HG03175 (cell line): ENCODE measurements at regions not wholly inside any gene's neighbourhood (a gene's known extent, or its start where the extent isn't known, plus 50 kb on each side); places are given as distances from the start of the nearest gene placed in this dataset.
"Not testable (repeated sequence)": the region's sequence is repeated elsewhere in the genome, so short reads cannot be mapped to it uniquely, and the experiment has no call there.

Experiments used
- ATAC-seq: cut with Tn5 transposase; IDR thresholded peaks from one replicate; pipeline ENCODE4 v1.9.1; 2021; ENCODE audit warnings: mild to moderate bottlenecking, moderate library complexity; ENCODE audit not compliant: unreplicated experiment

DNA sequence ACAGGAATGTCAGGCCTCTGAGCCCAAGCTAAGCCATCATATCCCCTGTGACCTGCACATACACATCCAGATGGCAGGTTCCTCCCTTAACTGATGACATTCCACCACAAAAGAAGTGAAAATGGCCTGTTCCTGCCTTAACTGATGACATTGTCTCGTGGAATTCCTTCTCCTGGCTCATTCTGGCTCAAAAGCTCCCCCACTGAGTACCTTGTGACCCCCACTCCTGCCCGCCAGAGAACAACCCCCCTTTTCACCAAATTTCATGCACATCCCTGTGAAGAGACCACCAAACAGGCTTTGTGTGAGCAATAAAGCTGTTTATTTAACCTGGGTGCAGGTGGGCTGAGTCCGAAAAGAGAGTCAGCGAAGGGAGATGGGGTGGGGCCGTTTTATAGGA is 447.4 kb downstream of the FGF13 start:
- ATAC-seq, result not testable (repeated sequence)

DNA sequence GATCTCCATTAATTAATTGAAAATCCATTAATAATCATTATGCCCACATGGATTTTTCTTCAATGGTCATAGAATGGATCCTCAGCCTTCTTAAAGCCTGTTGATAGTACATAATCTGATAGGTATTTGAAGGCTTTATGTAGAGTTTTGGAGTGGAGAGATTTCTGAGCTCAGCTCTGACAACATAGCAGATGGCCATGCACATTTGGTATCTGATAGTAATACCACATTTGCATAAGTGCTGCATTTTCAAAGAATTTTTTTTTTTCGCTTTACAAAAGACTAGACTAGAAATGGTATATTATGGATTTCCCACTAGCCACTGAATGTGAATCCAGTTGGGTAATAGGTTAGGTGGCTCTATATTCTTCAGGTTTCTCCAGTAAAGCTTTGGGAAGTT is 440.6 kb downstream of the FGF13 start:
- no peak for ATAC-seq

DNA sequence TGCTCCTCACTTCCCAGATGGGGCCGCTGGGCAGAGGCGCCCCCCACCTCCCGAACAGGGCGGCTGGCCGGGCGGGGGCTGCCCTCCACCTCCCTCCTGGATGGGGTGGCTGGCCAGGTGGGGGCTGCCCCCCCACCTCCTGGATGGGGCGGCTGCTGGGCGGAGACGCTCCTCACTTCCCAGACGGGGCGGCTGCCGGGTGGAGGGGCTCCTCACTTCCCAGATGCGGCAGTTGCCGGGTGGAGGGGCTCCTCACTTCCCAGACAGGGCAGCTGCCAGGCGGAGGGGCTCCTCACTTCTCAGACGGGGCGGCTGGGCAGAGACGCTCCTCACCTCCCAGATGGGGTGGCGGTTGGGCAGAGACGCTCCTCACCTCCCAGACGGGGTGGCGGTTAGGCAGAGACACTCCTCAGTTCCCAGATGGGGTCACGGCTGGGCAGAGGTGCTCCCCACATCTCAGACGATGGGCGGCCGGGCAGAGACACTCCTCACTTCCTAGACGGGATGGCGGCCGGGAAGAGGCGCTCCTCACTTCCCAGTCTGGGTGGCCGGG is 428.8 kb downstream of the FGF13 start:
- not testable (repeated sequence) for ATAC-seq

DNA sequence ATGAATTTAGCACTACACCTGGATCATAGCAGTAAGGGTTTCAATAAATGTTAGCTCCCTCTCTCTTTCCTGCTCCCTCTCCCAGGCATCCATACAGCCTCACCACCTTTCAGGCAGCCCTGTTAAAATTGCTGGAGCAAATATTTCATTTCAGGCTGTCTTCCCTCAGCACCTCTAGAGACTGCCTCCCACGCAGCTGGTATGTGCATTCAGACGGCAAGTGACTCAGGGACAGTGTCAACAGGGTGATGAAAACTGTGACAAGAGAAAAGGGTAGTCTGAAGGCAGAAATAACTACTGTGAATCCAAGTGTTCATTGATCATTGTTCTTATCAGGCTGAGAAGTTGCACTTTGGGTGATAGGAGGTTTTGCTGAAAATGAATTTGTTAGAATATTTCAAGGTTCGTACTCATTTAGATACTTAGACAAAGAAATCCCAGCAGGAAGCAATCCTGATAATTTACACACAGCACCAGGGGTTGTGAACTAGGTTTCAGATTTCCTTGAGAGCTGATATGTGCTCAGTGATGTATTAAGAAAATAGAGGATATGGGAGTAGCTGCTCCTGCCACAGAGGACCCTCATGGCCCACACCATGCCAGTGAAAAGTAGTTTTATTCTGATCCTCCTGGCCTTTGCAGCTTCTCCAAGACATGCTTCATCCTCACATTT is 424.2 kb downstream of the FGF13 start:
- no peak for ATAC-seq

DNA sequence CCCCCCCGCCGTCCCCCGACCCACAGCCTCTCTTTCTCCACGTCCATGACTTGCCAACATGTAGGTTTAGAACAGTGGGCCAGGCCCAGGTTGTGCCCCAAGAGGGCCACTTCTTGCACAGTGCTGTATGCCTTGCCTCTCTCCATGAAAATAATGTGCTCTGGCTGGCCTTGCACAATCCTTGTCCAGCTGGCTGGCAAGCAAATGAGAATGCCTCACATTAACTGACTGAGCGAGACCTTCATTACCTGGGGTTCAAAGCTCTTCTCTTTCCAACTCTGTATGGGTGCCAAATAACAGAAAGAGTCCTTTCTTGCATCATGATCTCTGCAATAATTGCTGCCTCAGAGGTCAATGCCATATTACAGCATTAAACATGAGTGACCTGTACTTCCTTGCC is 416.6 kb downstream of the FGF13 start:
- no peak for ATAC-seq

DNA sequence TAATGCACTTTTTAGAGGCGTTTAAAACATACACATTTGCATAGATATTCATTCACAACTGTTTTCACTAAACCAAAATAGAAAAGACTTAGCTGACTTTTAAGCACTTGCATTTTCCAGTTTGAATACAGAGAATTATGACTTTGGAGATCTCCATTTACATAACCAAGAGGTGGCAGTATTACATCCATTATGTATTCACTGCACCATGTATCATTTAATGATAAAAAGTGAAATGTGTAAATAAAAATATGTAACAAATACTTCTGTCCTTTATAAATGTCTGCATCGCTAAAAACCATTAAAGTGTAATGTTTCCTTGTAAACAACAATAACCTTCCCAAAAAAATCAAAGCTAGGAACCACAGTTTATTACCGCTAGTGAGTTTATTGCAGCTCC is 413.2 kb downstream of the FGF13 start:
- ATAC-seq, result no peak

DNA sequence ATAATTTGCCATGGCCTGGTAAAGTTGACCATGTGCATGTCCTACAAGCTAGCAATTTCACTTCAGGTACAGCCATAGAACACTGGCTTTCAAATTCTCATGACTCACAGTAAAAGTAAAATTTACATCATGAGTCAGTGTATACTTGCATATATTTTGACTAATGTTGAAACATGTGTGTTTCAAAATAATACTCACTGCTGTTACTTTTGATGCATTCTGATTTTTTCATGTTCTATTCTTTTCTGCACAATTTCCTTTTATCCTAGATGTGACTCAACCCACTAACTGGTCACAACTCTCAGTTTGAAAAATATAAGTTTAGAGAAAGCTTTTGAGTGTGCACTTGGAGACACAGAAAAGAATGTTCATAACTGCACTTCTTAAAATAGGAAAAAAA is 365.7 kb downstream of the FGF13 start:
- no peak for ATAC-seq

DNA sequence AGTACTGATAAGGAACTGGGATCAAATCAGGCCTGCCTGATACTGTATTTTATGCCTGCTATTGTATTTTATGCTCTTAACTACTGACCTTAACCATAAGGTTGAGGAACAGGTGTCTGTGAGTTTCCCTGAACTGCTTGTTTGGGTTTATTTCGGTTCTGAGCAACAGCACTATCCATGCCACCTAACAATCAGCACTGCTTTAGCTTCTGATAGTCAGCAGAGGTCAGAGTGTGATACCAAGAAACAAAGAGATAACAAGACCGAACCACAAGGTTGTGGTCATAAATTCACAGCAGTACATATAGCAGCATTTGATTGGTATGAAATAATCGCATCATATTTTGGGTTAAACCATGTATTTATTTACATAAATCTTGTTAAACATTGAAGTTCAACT is 362.2 kb downstream of the FGF13 start:
- ATAC-seq, result no peak

DNA sequence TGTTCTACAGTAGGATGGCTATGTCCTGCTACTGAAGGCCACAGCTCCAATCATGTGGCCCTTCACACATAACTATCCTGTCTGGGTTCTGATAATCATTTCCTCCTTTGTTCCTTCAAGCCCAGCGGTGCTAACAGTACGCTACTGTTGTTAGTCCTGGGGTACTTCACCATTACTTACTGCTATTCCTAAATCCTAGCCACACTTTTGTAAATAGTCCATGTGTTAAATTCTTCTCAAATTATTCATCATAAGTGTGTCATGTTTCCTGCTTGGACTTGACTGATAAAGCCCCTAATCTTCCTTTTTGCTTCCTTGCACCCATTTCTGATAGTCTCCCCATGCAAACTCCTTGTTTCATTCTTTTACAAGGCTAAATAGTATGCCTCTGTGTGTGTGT is 332.6 kb downstream of the FGF13 start:
- ATAC-seq, result no peak

DNA sequence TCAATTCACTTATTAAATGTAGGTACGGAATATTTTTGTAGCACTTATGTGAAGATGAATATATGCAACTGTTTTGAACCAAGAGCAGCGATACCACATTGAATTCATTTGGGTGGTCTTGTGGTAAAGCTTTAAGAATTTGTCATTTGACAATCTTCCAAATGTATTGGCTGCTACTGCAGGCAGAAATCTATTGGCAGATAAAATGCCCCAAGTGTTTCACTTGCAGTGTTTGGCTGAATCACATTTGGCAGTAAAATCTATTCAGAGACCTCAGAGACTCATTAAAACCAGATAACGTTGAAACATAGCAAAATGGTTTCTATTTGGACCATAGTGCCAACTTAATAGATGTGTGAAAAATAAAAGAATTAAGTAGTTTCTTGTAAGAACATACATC is 303.4 kb downstream of the FGF13 start:
- ATAC-seq, result no peak

DNA sequence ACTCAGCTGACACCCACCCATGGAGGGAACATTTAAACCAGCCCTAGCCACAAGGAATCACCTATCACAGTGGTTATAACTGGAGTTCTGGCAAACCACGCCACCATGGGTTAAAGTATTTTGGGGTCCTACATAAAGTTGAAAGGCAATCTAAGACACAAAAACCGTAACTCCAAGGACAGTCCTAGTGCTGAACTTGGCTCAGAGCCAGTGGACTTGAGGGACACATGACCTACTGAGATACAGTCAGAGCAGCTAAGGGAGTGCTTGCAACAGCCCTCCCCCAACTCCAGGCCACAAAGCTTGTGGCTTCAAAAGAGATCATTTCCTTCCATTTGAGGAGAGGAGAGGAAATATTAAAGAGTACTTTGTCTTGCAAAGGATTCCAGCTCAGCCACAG is 300.5 kb downstream of the FGF13 start:
- ATAC-seq, result no peak
